ENCODE measurements at regions not wholly inside any gene's neighbourhood (a gene's known extent, or its start where the extent isn't known, plus 50 kb on each side); places are given as distances from the start of the nearest gene placed in this dataset.
"Not testable (repeated sequence)": the region's sequence is repeated elsewhere in the genome, so short reads cannot be mapped to it uniquely, and the experiment has no call there.

DNA sequence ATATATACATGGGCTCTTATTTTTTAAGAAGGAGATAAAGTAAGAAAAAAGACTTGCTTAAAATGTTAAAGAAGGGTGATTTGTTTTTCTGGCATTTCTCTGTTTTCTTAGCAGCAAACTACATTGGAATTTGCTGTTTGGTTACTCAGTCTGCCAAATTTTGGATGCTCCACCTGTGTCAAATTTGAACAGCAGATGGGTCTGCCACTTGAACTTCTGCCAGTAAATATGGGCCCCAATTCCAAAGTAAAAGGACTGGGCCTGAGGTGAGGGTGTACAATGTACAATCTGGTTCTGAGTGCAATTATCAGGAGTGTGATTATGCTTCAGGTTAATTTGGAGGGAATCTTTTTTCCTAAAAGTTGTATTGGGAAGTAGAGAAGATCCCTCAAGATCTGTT lies 794.5 kb downstream of the DSC3 start:
- CTCF ChIA-PET = no interaction called here
- POLR2A ChIA-PET = no interaction called here

DNA sequence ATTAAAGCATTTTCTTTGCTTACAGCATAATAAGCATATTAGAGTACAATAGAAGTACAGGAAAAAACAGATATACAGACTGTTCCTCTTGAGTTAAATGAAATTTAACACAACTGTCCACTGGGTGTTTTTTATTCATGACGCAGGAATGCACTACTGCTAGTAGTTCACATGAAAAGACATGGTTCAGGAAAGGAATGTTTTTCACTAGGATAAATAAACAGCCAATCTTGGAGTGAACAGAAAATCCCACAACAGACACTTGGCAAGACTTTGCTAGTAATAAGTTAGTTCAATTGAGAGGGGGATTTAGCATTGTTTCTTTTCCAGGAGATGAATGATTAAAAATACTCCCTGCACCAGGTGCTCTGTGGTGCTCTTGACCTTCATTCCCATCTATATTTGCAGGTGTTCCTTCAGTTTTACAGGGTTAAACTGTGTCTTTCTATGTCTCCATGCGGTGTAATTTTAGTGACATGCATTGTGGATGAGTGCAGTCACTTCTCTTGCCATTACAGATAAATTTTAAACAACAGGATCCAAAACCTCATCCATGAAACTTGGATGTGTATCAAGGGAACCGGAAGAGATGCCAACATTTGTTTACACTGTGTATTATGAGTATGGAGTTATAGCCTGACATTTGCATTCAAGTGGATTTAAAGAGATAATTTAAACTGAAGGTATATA lies 796.6 kb downstream of the DSC3 start:
- ChIA-PET CTCF (no interaction called here), POLR2A (no interaction called here)

DNA sequence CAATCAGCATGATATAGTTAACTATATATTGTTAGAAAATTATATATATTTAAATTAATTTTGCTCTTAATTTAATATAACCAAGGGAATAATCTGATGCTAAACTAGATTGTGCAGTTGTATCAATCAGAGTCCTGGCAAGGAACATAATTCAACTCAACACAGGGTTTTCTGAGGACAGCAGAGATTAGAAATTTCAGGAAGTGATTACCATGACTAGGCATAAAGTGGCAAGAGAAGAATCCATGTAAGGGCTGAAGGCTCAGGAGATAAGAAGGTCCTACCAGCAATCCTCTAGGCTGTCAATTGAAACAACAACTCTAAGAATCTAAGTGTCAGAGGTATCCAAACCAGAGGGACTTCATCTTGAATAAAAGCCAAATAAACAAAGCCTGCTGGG lies 807.8 kb downstream of the DSC3 start:
- POLR2A ChIA-PET = no interaction called here
- CTCF ChIA-PET = no interaction called here

DNA sequence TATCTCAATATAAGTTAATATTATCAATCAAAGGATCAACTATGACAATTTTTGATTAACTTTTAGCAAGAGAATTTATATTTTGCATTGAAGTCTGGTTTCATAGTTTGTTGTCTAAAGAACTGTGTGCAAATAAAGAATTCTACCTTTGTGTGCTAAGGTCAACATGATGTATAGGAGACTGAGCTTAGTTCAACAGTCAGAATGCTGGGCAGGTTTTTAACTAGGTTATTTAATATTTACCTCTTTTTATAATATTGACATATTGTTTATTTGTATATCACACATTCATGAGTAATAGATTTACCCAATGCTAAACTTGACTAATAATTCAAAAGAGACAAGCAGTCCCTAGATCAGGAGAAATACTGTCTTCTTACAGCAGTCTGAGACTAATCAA lies 831.4 kb downstream of the DSC3 start:
- CTCF ChIA-PET = no interaction called here
- POLR2A ChIA-PET = no interaction called here

DNA sequence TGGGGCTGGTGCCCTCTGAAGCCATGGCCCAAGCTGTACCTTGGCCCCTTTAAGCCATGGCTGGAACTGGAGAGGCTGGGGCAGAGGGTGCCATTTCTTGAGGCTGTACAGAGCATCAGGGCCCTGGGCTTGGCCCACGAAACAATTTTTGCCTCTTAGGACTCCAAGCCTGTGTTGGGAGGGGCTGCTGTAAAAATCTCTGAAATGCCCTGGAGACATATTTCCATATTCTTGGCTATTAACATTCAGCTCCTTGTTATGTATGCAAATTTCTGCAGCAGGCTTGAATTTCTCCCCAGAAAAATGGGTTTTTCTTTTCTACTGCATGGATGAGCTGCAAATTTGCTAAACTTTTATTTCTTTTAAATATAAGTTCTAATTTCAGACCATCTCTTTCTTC lies 834.0 kb downstream of the DSC3 start:
- ChIA-PET POLR2A (no interaction called here), CTCF (no interaction called here)

DNA sequence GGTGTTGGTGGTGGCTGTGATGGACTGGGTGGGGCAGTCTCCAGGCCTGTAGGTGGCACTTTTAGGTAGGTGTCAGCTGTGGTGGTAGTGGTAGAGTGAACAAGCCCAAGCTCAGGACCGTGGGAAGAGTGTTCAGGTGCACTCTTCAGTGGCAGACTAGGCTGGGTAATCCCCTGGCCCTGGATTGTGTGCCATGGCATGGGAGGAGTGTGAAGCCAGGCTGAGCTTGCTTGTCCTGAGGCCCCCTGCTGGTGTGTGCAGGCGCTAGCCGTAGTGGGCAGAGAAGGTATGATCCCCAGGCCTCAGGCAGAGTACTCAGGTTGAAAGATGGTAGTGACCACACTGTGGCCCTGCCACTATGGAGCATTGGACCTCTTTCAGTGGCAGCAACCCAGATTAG lies 850.3 kb downstream of the DSC3 start:
- ChIA-PET POLR2A (no interaction called here), CTCF (no interaction called here)

DNA sequence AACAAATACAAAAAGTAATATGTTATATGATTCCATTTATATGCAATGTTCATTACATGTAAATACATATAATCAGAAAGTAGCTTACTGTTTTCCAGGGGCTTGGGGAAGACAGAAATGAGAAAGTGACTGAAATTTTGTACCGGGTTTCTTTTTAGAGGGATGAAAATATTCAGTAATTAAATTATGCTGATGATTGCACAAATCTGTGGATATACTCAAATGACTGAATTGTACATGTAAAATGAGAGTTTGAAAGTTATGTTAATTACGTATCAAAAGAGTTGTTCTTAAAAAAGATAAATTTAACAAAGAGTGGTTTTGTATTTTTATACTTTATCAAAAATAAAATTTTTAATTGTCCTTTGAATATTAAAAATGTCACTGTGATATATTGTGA lies 856.3 kb downstream of the DSC3 start:
- CTCF ChIA-PET = no interaction called here
- POLR2A ChIA-PET = no interaction called here

DNA sequence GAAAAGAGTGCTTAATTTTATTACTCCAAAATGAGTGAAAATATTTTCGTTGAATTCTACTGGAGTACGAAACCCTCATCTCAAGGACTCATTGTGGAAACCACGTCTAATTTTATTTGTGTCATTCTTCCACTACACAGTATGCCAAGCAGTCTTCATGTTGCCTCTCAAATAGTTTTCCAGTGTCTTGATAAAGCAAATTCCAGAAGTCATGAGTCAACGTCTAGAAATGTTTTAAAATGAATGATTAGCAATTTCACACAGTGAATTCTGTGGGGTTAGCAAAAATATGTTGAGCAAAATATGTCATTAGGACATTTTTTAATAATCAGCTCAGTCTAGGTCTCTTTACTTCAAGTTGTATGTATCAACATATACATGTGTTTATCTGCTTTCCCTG lies 865.5 kb downstream of the DSC3 start:
- ChIA-PET POLR2A (no interaction called here), CTCF (no interaction called here)

DNA sequence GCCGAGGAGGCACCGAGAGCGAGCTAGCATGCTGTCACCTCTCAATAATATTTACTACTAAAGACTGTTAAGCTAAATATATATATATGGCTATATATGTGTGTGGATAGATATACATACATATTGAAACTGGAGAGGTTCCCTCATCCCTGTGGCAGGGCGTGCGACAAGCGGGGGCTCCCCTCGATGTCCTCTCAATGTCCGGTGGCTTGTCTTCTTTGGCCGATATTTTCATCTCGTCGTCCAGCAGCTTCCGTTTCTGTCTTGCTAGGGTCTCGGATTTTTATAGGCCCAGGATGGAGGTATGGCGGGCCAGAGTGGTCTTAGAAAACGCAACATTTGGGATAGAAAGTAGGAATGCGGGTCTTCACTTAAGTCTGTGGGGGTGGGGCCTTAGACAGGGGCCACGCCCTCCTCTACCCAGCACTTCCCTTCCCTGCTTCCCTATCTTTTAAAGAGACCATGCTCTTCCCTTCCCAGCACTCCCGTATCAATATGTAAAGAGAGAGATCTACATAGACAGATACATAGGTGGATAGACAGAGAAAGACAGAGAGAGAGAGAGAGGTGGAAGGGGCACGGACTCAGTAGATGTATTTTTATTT lies 866.8 kb downstream of the DSC3 start:
- ChIA-PET CTCF (no interaction called here), POLR2A (no interaction called here)

DNA sequence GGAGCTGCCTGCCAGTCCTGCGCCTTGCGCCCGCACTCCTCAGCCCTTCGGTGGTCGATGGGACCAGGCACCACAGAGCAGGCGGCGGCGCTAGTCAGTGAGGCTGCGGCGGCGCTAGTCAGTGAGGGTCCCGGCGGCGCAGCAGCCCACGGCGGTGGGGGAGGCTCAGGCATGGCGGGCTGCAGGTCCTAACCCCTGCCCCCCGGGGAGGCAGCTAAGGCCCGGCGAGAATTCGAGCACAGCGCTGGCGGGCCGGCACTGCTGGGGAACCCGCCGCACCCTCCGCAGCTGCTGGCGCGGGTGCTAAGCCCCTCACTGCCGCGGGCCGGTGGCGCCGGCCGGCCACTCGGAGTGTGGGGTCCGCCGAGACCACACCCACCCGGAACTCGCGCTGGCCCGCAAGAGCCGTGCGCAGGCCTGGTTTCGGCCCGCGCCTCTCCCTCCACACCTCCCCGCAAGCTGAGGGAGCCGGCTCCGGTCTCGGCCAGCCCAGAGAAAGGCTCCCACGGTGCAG lies 867.4 kb downstream of the DSC3 start:
- ChIA-PET CTCF (interaction anchor here (1.6 kb wide), 1 partner anchor 25 kb away, joined by 3 read pairs; no protein-coding TSS in a partner anchor), POLR2A (no interaction called here)

DNA sequence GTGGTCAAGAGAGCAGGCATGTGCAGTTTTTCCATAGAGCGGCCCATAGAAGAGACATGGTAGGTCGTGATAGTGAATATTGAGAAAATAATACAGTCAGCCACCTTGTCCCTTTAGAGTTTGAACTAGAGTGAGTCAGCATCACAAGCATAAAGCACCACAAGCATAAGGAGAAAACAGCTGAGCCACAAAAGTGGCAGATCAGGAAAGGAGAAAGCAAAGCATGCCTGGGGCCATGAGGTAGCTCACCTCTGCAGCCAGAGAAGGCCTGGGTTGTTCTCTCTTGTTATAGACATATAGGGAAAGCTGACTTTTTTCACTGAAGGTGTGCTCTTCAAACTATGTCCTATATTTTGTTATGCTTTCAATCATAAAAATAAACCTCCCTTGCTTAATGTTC lies 879.0 kb downstream of the DSC3 start:
- POLR2A ChIA-PET = no interaction called here
- CTCF ChIA-PET = no interaction called here

DNA sequence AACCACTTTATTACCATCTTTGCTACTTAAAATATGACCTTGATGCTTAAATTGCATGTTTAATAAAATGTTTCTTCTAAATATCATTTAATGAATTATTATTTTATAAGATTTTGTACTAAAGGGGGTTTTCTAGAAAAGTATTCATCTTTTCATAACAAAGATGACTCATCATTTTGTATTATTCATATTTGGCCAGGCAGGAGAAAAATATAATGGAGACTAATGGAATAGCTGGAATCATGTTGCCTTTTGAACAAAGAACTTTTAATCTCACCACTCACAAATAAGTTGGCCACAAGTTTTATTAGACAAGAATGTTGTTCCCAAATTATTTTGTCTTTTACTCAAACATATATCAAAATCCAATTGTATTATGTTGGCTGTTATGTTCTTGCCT lies 882.4 kb downstream of the DSC3 start:
- POLR2A ChIA-PET = no interaction called here

DNA sequence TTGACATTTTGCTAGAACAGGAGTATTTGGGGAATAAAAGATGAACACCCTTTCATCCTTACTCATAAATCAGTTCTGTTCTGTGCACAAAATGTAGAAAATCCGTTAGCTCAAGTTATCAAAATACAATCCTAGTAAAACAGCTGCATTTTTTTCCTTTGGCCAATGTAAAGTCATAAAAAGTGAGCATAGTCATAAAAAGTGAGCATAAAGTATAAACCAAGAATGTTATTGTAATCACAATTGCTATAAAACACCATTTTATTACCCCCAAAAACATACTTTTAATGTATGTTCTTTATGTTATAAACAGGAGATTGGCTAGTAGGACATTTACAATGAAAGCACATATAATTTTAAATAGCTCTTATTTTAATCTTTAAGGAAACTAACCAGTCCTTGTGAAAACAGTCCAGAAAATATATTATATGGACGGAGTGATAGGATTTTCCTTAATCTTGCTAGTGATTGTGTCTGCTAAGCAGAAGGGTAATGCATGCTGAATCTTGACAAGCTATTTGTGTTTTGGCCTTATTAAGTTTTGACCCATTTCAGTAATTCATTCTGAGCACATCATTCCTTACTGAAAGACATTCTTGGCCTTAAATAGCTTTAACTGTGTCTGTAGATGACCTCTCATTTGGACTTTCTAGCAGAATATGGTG lies 891.8 kb downstream of the DSC3 start:
- POLR2A ChIA-PET = no interaction called here
- CTCF ChIA-PET = no interaction called here

More for the DNA sequence above, 882.4 kb downstream of the DSC3 start:
- CTCF ChIA-PET = no interaction called here

DNA sequence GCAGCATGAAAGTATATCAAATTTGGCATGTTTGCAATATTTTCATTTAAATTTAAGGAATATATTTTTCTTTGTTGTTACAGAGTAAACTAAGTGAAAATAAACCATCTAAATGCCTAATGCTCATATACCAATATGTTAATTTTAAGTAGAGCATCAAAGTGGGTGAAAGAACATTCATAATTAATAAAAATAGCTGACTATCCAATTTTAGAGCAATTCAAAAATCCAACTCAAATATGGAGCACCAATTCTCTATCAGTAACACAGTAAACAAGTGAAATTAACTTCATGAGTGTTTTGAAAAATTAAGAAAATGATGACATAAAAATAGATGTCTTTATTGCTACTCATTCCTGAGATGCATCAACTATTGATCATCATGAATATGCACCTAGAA lies 893.0 kb downstream of the DSC3 start:
- ChIA-PET POLR2A (no interaction called here), CTCF (interaction anchor here (1.0 kb wide), 1 partner anchor 25 kb away, joined by 3 read pairs; no protein-coding TSS in a partner anchor)

DNA sequence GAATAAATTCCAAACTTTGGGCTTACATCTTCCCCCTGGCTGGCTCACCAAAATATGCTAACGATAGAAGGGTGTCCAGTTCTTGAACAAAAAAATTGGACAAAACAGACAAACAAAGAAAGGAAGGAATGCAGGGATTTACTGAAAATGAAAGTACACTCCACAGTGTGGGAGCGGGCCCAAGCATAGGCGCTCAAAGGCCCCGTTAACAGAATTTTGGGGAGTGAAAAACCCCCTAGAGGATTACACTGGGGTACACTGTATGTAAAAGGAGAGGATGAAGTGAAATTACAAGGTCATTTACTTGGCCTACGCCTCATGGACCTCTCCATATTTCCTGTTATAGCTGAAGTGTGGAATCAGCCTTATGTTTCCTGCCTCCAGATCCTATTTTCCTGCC lies 899.7 kb downstream of the DSC3 start:
- ChIA-PET POLR2A (no interaction called here), CTCF (no interaction called here)

DNA sequence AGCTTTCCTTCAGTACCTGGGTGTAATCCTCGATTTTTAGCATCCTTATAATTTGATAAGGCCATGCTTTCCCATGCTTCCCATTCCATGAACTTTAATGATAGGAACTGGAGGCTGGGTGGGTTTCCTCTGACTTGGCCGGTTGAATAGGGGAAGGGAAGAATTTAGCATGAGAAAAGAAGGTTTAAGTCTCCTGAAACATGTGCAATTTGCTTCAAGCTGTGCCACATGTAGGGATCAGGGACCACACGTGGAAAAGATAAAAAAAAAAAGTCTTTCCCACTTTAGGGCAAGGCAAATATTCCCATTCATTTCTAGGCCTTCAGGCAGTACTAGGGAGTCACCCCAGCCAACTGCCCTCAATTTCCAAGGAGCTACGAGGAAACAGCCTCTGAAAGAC lies 900.3 kb downstream of the DSC3 start:
- ChIA-PET POLR2A (no interaction called here), CTCF (no interaction called here)

DNA sequence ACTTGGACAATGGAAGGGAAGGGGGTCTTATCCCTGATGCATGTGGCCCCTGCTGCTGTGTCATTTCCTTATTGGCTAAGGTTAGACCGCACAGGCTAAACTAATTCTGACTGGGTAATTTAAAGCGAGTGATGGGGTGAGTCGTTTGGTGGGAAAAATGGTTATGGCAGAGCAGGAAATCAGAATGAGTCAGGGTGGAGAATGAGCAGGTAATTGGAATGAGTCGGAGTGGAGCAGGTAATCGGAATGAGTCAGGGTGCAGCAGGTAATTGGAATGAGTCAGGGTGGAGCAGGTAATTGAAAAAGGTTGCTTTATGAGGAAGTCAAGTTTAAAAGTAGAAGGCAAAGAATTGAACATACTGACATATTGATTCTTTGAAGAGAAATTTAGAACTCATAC lies 901.0 kb downstream of the DSC3 start:
- POLR2A ChIA-PET, CTCF ChIA-PET: not testable (repeated sequence)

DNA sequence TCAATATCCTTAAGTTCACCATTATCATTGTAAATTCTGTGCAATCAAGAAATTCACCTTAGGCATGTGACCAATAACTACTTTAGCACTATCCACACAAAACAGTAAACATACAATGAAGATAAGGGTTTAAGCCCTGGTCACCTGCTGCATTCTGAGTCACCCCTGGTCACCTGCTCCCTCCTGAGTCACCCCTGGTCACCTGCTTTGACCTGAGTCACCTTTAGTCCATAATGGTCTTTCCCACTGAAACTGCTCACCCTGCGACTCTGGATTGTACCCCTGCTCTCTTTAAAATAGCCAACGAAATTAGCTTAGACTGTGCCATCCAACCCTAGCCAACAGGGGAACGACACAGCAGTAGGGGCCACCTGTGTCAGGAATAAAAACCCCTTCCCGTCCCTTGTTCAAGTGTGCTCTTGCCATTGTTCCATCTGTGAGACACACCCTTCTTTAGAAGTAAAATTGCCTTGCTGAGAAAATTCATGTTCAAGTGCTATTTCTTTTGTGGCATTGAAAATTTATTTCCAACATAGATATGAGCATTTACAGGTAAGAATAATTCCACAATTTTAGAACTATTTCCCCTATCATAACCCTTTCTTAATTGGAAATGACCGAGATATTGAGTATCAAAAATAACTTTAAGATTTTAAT lies 902.8 kb downstream of the DSC3 start:
- CTCF ChIA-PET = no interaction called here
- POLR2A ChIA-PET = no interaction called here

DNA sequence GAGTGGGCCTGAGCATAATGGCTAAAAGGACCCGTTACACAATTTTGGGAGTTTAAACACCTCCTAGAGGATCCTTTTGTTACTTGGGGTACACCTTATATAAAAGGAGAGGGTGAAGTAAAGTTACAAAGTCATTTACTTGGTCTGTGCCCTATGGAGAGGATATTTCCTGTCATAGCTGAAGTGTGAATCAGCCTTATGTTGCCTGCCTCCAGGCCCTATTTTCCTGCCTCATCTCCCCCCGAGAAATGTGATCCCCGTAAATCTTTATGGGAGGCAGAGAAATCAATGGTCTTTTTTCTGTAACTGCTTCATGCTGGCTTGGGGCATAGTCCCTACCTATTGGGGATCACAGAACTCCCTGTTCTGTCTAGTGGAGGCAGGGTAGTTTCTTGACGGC lies 906.6 kb downstream of the DSC3 start:
- ChIA-PET POLR2A (no interaction called here), CTCF (no interaction called here)

DNA sequence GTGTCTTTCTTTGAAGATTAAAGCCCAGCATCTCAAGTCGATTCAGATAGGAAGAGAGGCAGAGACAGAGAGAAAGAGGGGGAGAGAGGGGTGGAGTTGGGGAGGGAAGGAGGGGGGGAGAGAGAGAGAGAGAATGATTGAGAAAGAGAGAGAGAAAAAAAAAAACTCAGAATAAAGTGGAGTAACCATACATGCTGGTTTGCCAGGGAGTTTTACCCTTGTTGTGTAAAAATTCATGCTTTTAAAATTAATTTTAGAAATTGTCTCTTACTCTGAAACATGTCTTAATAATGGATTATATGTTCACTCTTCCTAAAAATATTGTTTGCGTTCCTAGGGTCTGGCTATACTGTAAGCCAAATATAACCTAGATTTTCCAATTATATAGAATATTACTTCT lies 908.5 kb downstream of the DSC3 start:
- CTCF ChIA-PET = no interaction called here
- POLR2A ChIA-PET = no interaction called here

DNA sequence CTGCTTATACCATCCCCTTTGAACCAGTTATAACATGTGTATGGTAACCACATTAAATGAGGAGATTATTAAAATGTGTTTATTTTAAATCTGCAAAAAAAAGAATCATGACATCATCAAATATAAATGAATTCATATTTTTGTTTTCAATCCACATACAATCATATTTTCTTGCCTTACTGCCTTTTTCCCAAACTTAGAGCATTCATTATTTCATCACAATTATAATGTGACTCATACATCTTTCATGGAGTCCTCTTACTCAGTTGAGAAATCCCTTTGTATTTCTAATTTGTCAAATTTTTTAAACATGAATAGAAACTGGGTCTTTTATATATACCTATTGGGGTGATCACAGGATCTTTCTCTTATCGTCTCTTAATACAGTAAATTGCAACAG lies 909.6 kb downstream of the DSC3 start:
- POLR2A ChIA-PET = no interaction called here
- CTCF ChIA-PET = no interaction called here
